Thyroid gland (tissue), 4 donors: ENCODE measurements at regions not wholly inside any gene's neighbourhood (a gene's known extent, or its start where the extent isn't known, plus 50 kb on each side); places are given as distances from the start of the nearest gene placed in this dataset.

Experiments
- CTCF ChIP-seq, 6 experiments: fragments of 200-600 bp in 3 of 6; fragments of 450-650 bp in 3 of 6; sonication (generic) in 3 of 6; IDR thresholded peaks; one replicate each; pipeline ENCODE4 v1.5.1; 2016 to 2019; ENCODE audit warnings: antibody characterized with exemption in 6 of 6, mild to moderate bottlenecking in 2 of 6, inconsistent platforms in 1 of 6, moderate library complexity in 1 of 6
- POLR2A ChIP-seq, 2 donors: fragments of 450-650 bp; IDR thresholded peaks; one replicate each; pipeline ENCODE4 v1.6.1; 2017; ENCODE audit warnings: antibody characterized with exemption in 2 of 2, mild to moderate bottlenecking in 2 of 2, moderate library complexity in 1 of 2

- TF ChIP-seq CTCF (IDR thresholded peaks at IDR 0.05) (no peak), POLR2A (IDR thresholded peaks at IDR 0.05) (no peak)
Measured at GRCh38 chr3:115548611-115549010, 74.7 kb upstream of the GAP43 start.
